PFSK-1 (cell line): ENCODE measurements at regions not wholly inside any gene's neighbourhood (a gene's known extent, or its start where the extent isn't known, plus 50 kb on each side); places are given as distances from the start of the nearest gene placed in this dataset.

Experiments used
- FOXP2 ChIP-seq: optimal IDR thresholded peaks from 2 replicates; pipeline ENCODE3; 2011; ENCODE audit warnings: borderline replicate concordance, control low read depth, inconsistent platforms; ENCODE audit not compliant: insufficient read depth; ENCODE audit errors: extremely low read length, extremely low read depth
- POLR2AphosphoS5 ChIP-seq: IDR thresholded peaks from 2 replicates; pipeline ENCODE4 v1.6.1; 2012; ENCODE audit warnings: low read depth, mild to moderate bottlenecking, control low read depth, low read length, moderate library complexity
- REST ChIP-seq, 2 experiments: IDR thresholded peaks; 2 replicates each; pipeline versions ENCODE4 v1.6.1 to v1.8.0; 2011 to 2012; ENCODE audit warnings: low read depth in 2 of 2, low read length in 2 of 2, control low read depth in 1 of 2, inconsistent platforms in 1 of 2, mild to moderate bottlenecking in 1 of 2, moderate library complexity in 1 of 2; ENCODE audit not compliant: insufficient read depth in 1 of 2
- SIN3A ChIP-seq: IDR thresholded peaks from 2 replicates; pipeline ENCODE4 v1.6.1; 2012; ENCODE audit warnings: mild to moderate bottlenecking, low read length, moderate library complexity, borderline replicate concordance; ENCODE audit not compliant: insufficient read depth
- TAF1 ChIP-seq: IDR thresholded peaks from 2 replicates; pipeline ENCODE4 v1.6.1; 2012; ENCODE audit warnings: low read length, control low read depth, borderline replicate concordance; ENCODE audit not compliant: insufficient read depth

GRCh38 chr2:238706163-238706562 is 141.7 kb upstream of the TWIST2 start:
- no peak for TF ChIP-seq TAF1

GRCh38 chr2:238706673-238707072 is 141.2 kb upstream of the TWIST2 start:
- no peak for TF ChIP-seq POLR2AphosphoS5
- TF ChIP-seq FOXP2 = no peak
- no peak for TF ChIP-seq REST (IDR thresholded peaks at IDR 0.05; ENCODE audit: insufficient read depth in 1 of 2, low read depth in 2 of 2, low read length in 2 of 2)
- TF ChIP-seq TAF1 = no peak
- TF ChIP-seq SIN3A = no peak

- TF ChIP-seq POLR2AphosphoS5 (no peak), TAF1 (no peak), SIN3A (no peak), REST (IDR thresholded peaks at IDR 0.05; ENCODE audit: insufficient read depth in 1 of 2, low read depth in 2 of 2, low read length in 2 of 2) (no peak), FOXP2 (no peak)
Measured at GRCh38 chr2:238709325-238710025, 138.4 kb upstream of the TWIST2 start.

- no peak for TF ChIP-seq TAF1
- TF ChIP-seq SIN3A = no peak
- TF ChIP-seq FOXP2 = no peak
- no peak for TF ChIP-seq POLR2AphosphoS5
- no peak for TF ChIP-seq REST (IDR thresholded peaks at IDR 0.05; ENCODE audit: insufficient read depth in 1 of 2, low read depth in 2 of 2, low read length in 2 of 2)
Measured at GRCh38 chr2:238710032-238710735, 137.7 kb upstream of the TWIST2 start.

GRCh38 chr2:238710787-238711186 is 137.1 kb upstream of the TWIST2 start:
- no peak for TF ChIP-seq REST (IDR thresholded peaks at IDR 0.05; ENCODE audit: insufficient read depth in 1 of 2, low read depth in 2 of 2, low read length in 2 of 2)
- no peak for TF ChIP-seq POLR2AphosphoS5
- TF ChIP-seq SIN3A = no peak
- TF ChIP-seq TAF1 = no peak
- no peak for TF ChIP-seq FOXP2
